Neuronal stem cell (in vitro differentiated cells): ENCODE measurements at regions not wholly inside any gene's neighbourhood (a gene's known extent, or its start where the extent isn't known, plus 50 kb on each side); places are given as distances from the start of the nearest gene placed in this dataset.

Experiments
- DNase-seq: peaks from one replicate; pipeline ENCODE4 v3.0.0-alpha.2; 2013; ENCODE audit warnings: low spot score
- H2AFZ ChIP-seq: one replicate; pipeline ENCODE4 v1.6.1; 2013; ENCODE audit warnings: mild to moderate bottlenecking, low read length, inconsistent platforms
- H2AK5ac ChIP-seq: 2 replicates; pipeline ENCODE4 v1.6.1; 2013; ENCODE audit warnings: low read depth, mild to moderate bottlenecking, inconsistent platforms, low read length, moderate library complexity, mixed read lengths
- H2BK120ac ChIP-seq: 2 replicates; pipeline ENCODE4 v1.6.1; 2013; ENCODE audit warnings: low read depth, mild to moderate bottlenecking, inconsistent platforms, low read length, moderate library complexity, mixed read lengths
- H2BK12ac ChIP-seq: one replicate; pipeline ENCODE4 v1.6.1; 2013; ENCODE audit warnings: low read length, inconsistent platforms
- H2BK15ac ChIP-seq: 2 replicates; pipeline ENCODE4 v1.6.1; 2013; ENCODE audit warnings: mild to moderate bottlenecking, low read length, inconsistent platforms, mixed read lengths
- H2BK5ac ChIP-seq: one replicate; pipeline ENCODE4 v1.6.1; 2013; ENCODE audit warnings: inconsistent platforms, mild to moderate bottlenecking, low read length, moderate library complexity
- H3K14ac ChIP-seq: one replicate; pipeline ENCODE4 v1.6.1; 2013; ENCODE audit warnings: low read length, inconsistent platforms
- H3K18ac ChIP-seq: 2 replicates; pipeline ENCODE4 v1.6.1; 2013; ENCODE audit warnings: low read length, inconsistent platforms
- H3K23ac ChIP-seq: 2 replicates; pipeline ENCODE4 v1.6.1; 2013; ENCODE audit warnings: low read depth, mild to moderate bottlenecking, mixed read lengths, low read length, inconsistent platforms; ENCODE audit not compliant: poor library complexity
- H3K27ac ChIP-seq: replicated peaks from 3 replicates; pipeline ENCODE4 v1.5.1; 2013; ENCODE audit warnings: low read length, inconsistent platforms
- H3K27me3 ChIP-seq, 3 experiments: 2 replicates each; pipeline ENCODE4 v1.6.1; 2013; ENCODE audit warnings: low read length in 3 of 3, mild to moderate bottlenecking in 2 of 3, inconsistent platforms in 1 of 3, low read depth in 1 of 3, mixed read lengths in 1 of 3, moderate library complexity in 1 of 3; ENCODE audit not compliant: control insufficient read depth in 3 of 3, insufficient read depth in 3 of 3
- H3K36me3 ChIP-seq, 2 donors: replicated peaks in 1 of 2; 2 replicates each; pipeline ENCODE4 v1.6.1; 2013; ENCODE audit warnings: low read length in 2 of 2; ENCODE audit not compliant: control insufficient read depth in 2 of 2, insufficient read depth in 2 of 2
- H3K4ac ChIP-seq: 2 replicates; pipeline ENCODE4 v1.6.1; 2013; ENCODE audit warnings: inconsistent platforms, mild to moderate bottlenecking, low read length, moderate library complexity
- H3K4me1 ChIP-seq, 2 donors: 1 replicate in 1 of 2; 2 replicates in 1 of 2; pipeline ENCODE4 v1.6.1; 2013; ENCODE audit warnings: low read length in 2 of 2, low read depth in 1 of 2; ENCODE audit not compliant: control insufficient read depth in 2 of 2, insufficient read depth in 1 of 2
- H3K4me2 ChIP-seq: one replicate; pipeline ENCODE4 v1.6.1; 2013; ENCODE audit warnings: mild to moderate bottlenecking, low read length, inconsistent platforms; ENCODE audit not compliant: insufficient read depth, poor library complexity, severe bottlenecking
- H3K4me3 ChIP-seq, 2 donors: 2 replicates each; pipeline ENCODE4 v1.5.1; 2013; ENCODE audit warnings: low read length in 2 of 2, mild to moderate bottlenecking in 2 of 2, inconsistent platforms in 1 of 2, moderate library complexity in 1 of 2
- H3K79me1 ChIP-seq: one replicate; pipeline ENCODE4 v1.6.1; 2013; ENCODE audit warnings: low read depth, mild to moderate bottlenecking, inconsistent platforms, low read length, moderate library complexity
- H3K9ac ChIP-seq: one replicate; pipeline ENCODE4 v1.6.1; 2013; ENCODE audit warnings: mild to moderate bottlenecking, low read depth, low read length, inconsistent platforms; ENCODE audit not compliant: poor library complexity
- H3K9me3 ChIP-seq, 2 donors: replicated peaks in 1 of 2; 2 replicates each; pipeline versions ENCODE3 to v1.6.1; 2013; ENCODE audit warnings: low read length in 2 of 2, mild to moderate bottlenecking in 2 of 2, inconsistent platforms in 1 of 2, low read depth in 1 of 2, mixed read lengths in 1 of 2, moderate library complexity in 1 of 2; ENCODE audit not compliant: control insufficient read depth in 2 of 2, insufficient read depth in 1 of 2
- H4K8ac ChIP-seq: one replicate; pipeline ENCODE4 v1.6.1; 2013; ENCODE audit warnings: low read depth, mild to moderate bottlenecking, inconsistent platforms, low read length, moderate library complexity
- H4K91ac ChIP-seq: one replicate; pipeline ENCODE4 v1.6.1; 2013; ENCODE audit warnings: low read length, low read depth, mild to moderate bottlenecking, inconsistent platforms; ENCODE audit not compliant: poor library complexity
- WGBS, 2 donors: extraction: QIAGEN DNeasy Blood & Tissue Kit; methylation state at CpG; one replicate each; pipeline ENCODE4 v1.1.7; 2013; ENCODE audit warnings: missing lambda C conversion rate in 2 of 2, mixed read lengths in 1 of 2; ENCODE audit not compliant: insufficient read length in 2 of 2, insufficient replicate concordance in 1 of 2; ENCODE audit errors: extremely low coverage in 2 of 2; 5-methylcytosine and 5-hydroxymethylcytosine counted together

DNA sequence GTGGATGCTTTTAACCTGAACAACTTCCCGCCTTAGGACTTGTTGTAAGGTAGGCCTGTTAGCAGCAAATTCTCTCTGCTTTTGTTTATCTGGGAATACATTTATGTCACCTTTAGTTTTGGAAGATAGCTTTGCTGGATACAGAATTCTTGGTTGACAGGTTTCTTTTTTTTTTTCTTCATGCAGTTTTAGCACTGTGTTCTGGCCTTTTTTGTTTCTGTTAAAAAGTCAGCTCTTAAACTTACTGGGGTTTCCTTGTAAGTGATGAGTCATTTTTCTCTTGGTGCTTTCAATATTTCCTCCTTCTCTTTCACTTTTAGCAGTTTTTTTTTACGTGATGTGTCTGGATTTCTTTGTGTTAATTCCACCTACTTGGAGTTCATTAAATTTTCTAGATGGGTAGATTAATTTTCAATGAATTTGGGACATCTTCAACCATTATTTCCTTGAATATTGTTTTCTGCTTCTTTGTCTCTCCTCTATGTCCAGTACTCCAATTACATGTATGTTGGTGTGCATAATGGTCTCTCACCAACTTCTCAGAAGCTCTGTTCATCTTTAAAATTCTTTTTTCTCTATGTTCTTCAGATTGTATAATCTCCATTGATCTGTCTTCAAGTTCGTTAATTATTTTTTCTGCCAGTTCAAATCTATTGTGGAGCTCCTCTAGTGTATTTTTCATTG lies 188.2 kb upstream of the ZNF536 start:
- no CpG with 5 or more reads among the region's 3 CpGs for WGBS, 2 donors
- H3K36me3 ChIP-seq, result no peaks in the 10 kb centered on the region

DNA sequence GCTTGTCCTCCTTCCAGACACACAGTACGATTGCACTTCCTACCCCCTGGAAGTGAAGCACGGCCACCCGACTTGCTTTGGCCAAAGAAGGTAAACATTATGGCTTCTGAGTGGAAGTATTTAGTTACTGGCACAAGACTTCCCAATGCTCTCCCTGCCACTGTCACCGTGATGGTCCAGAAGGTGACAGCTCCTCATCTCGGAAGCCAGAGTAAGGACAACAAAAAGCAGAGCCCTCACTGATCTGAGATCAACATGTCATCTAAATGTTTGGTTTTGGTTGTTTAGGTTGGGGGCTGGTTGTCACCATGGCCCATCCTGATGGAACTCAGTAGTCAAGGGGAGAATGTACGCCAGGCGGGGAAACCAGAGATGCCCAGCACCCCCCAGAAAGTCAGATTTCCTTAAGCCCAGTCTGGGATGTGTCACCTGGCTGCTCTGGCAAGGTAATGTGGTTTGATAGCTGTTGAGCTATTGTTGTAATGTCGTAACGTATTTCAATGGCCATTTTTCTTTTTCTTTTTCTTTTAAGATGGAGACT lies 170.1 kb upstream of the ZNF536 start:
- WGBS, 2 donors, result no CpG with 5 or more reads among the region's 9 CpGs
- Histone ChIP-seq H2BK15ac (no peak overlapping the region), H2AFZ (no peak overlapping the region), H3K27ac (no peak overlapping the region), H4K8ac (no peak overlapping the region), H3K27me3 (peaks cover 0 to 3% (median 0%) of the 10 kb centered on the region in 3 experiments), H2BK120ac (no peak overlapping the region), H4K91ac (no peak overlapping the region), H3K36me3 (no peaks in the 10 kb centered on the region), H2BK12ac (no peak overlapping the region), H2BK5ac (no peak overlapping the region), H3K23ac (no peak overlapping the region), H3K4ac (no peak overlapping the region), H2AK5ac (no peak overlapping the region), H3K4me1 (no peaks in the 10 kb centered on the region), H3K14ac (no peak overlapping the region), H3K4me2 (no peak overlapping the region), H3K4me3 (no peak overlapping the region), H3K9me3 (peaks cover 0 to 3% of the 10 kb centered on the region in 2 donors), H3K79me1 (no peaks in the 10 kb centered on the region), H3K18ac (no peak overlapping the region), H3K9ac (no peak overlapping the region)
- DNase-seq, result no peak

More for the DNA sequence above, 188.2 kb upstream of the ZNF536 start:
- Histone ChIP-seq H3K4me2 (no peak overlapping the region), H2BK120ac (no peak overlapping the region), H3K4ac (no peak overlapping the region), H3K23ac (no peak overlapping the region), H4K91ac (no peak overlapping the region), H3K4me1 (no peaks in the 10 kb centered on the region), H3K27ac (no peak overlapping the region), H2AK5ac (no peak overlapping the region), H4K8ac (no peak overlapping the region), H2AFZ (no peak overlapping the region), H3K14ac (no peak overlapping the region), H2BK5ac (no peak overlapping the region), H3K9ac (no peak overlapping the region), H2BK12ac (no peak overlapping the region), H3K27me3 (no peaks in the 10 kb centered on the region), H3K79me1 (no peaks in the 10 kb centered on the region), H3K18ac (no peak overlapping the region), H3K9me3 (peaks cover 1 to 7% of the 10 kb centered on the region in 2 donors), H2BK15ac (no peak overlapping the region), H3K4me3 (no peak overlapping the region)
- no peak for DNase-seq

GRCh38 chr19:30204721-30205120 lies 167.5 kb upstream of the ZNF536 start:
- H4K8ac ChIP-seq, result no peak overlapping the region
- WGBS, 2 donors, result no CpG with 5 or more reads among the region's 3 CpGs
- H3K4me3 ChIP-seq, result no peak overlapping the region
- H3K4ac ChIP-seq, result no peak overlapping the region
- no peak overlapping the region for H3K4me2 ChIP-seq
- no peak overlapping the region for H3K23ac ChIP-seq
- no peak overlapping the region for H2AK5ac ChIP-seq
- peaks cover 0 to 3% (median 0%) of the 10 kb centered on the region in 3 experiments for H3K27me3 ChIP-seq
- no peak overlapping the region for H3K9ac ChIP-seq
- H3K79me1 ChIP-seq, result no peaks in the 10 kb centered on the region
- no peak overlapping the region for H2BK120ac ChIP-seq
- no peak overlapping the region for H2BK15ac ChIP-seq
- no peak overlapping the region for H4K91ac ChIP-seq
- H3K14ac ChIP-seq, result no peak overlapping the region
- H3K9me3 ChIP-seq, result peaks cover 0 to 5% of the 10 kb centered on the region in 2 donors
- H2AFZ ChIP-seq, result no peak overlapping the region
- H3K4me1 ChIP-seq, result no peaks in the 10 kb centered on the region
- no peak for DNase-seq
- H3K18ac ChIP-seq, result no peak overlapping the region
- no peak overlapping the region for H2BK12ac ChIP-seq
- H3K36me3 ChIP-seq, result no peaks in the 10 kb centered on the region
- no peak overlapping the region for H2BK5ac ChIP-seq
- no peak overlapping the region for H3K27ac ChIP-seq

DNA sequence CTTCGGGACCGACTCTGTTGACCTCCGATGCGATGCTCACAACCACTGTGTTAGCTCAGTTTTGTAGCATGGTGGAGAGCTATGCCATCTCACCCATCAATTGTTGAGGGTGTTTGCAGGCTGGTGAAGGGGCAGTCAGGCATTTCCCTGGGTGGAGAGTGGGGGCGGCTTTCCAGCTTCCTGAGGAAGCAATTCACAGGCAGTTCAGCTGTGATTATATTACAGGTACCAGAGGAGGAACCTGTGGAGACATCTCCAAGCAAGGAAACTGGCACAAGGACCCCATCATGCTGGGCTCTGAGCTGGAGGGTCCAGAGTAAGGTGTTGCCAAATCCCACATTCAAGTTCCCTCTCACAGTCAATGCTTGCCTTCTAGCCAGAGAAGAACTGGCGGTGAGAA lies 166.0 kb upstream of the ZNF536 start:
- no peak overlapping the region for H3K4me2 ChIP-seq
- H2AFZ ChIP-seq, result no peak overlapping the region
- H3K4ac ChIP-seq, result no peak overlapping the region
- no peak overlapping the region for H2BK15ac ChIP-seq
- H2AK5ac ChIP-seq, result no peak overlapping the region
- H3K18ac ChIP-seq, result no peak overlapping the region
- no peak overlapping the region for H4K91ac ChIP-seq
- WGBS, 2 donors, result no CpG with 5 or more reads among the region's 6 CpGs
- peaks cover 0 to 5% of the 10 kb centered on the region in 2 donors for H3K9me3 ChIP-seq
- H3K79me1 ChIP-seq, result no peaks in the 10 kb centered on the region
- H2BK12ac ChIP-seq, result no peak overlapping the region
- H3K4me3 ChIP-seq, result no peak overlapping the region
- H3K9ac ChIP-seq, result no peak overlapping the region
- no peak overlapping the region for H2BK5ac ChIP-seq
- H3K27ac ChIP-seq, result no peak overlapping the region
- peaks cover 0 to 3% (median 0%) of the 10 kb centered on the region in 3 experiments for H3K27me3 ChIP-seq
- no peak overlapping the region for H2BK120ac ChIP-seq
- H3K14ac ChIP-seq, result no peak overlapping the region
- H3K4me1 ChIP-seq, result no peaks in the 10 kb centered on the region
- no peaks in the 10 kb centered on the region for H3K36me3 ChIP-seq
- H4K8ac ChIP-seq, result no peak overlapping the region
- H3K23ac ChIP-seq, result no peak overlapping the region
- no peak for DNase-seq
